GM13976 (cell line): ENCODE measurements at regions not wholly inside any gene's neighbourhood (a gene's known extent, or its start where the extent isn't known, plus 50 kb on each side); places are given as distances from the start of the nearest gene placed in this dataset.
"Not testable (repeated sequence)": the region's sequence is repeated elsewhere in the genome, so short reads cannot be mapped to it uniquely, and the experiment has no call there.

ENCODE experiments used
- DNase-seq: peaks from one replicate; pipeline ENCODE4 v3.0.0; 2012; ENCODE audit warnings: low spot score
- in situ Hi-C: fragments of 300-500 bp; cut with MboI; formaldehyde crosslinking; loops from one replicate; pipeline ENCODE4 v1.12.0; 2022; ENCODE audit warnings: low sequenced_read_pairs, mixed read lengths, inconsistent platforms; ENCODE audit not compliant: unreplicated experiment
- TF ChIP-seq, protein P1 (sequence below): IDR thresholded peaks from 2 replicates; pipeline ENCODE4 v1.5.1; 2012; ENCODE audit warnings: borderline replicate concordance, mild to moderate bottlenecking; ENCODE audit not compliant: insufficient read depth; ENCODE audit errors: extremely low read depth, missing control alignments, control extremely low read depth

DNA sequence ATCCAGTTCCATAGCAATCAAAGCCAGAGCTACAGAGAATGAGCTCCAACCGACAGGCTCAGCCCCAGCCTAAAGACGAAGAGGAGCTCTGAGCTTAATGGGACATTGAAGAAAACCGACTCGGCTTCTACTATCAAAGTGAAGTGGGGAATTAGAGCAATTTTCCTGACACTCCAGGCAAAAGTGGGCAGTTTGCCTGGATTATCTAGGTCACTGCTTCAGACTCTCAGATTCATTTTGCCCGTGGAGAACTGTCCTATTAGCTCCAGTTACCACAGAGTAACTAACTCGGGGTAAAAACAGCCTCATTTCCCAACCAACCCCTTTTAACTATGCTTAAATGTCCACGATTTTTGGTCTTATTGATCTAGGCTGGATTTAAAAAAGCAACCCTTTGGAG lies 592.1 kb upstream of the NRSN1 start:
- in situ Hi-C loops, result no loop called here
- TF ChIP-seq, protein P1, sequence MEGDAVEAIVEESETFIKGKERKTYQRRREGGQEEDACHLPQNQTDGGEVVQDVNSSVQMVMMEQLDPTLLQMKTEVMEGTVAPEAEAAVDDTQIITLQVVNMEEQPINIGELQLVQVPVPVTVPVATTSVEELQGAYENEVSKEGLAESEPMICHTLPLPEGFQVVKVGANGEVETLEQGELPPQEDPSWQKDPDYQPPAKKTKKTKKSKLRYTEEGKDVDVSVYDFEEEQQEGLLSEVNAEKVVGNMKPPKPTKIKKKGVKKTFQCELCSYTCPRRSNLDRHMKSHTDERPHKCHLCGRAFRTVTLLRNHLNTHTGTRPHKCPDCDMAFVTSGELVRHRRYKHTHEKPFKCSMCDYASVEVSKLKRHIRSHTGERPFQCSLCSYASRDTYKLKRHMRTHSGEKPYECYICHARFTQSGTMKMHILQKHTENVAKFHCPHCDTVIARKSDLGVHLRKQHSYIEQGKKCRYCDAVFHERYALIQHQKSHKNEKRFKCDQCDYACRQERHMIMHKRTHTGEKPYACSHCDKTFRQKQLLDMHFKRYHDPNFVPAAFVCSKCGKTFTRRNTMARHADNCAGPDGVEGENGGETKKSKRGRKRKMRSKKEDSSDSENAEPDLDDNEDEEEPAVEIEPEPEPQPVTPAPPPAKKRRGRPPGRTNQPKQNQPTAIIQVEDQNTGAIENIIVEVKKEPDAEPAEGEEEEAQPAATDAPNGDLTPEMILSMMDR, result no peak
- DNase-seq, result no peak

DNA sequence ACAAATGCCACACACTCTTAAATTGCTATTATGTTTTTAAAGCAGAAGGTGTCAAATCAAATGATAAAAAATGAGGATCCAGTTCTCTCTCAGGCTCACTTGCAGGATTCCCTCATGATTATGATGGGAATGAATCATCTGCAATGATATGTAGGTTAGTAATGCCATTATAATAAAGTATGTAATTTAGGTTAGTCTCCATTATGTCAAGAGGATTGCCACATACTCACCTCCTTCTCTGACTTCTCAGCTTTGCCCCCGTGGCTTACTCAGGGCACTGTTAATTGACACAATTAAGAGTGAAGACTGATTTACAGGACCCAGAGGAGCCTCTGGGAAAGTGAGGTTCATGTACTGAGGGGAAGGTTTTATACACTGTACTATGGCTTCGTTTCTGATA lies 591.7 kb upstream of the NRSN1 start:
- in situ Hi-C loops, result no loop called here
- DNase-seq, result no peak
- TF ChIP-seq, protein P1, result no peak

DNA sequence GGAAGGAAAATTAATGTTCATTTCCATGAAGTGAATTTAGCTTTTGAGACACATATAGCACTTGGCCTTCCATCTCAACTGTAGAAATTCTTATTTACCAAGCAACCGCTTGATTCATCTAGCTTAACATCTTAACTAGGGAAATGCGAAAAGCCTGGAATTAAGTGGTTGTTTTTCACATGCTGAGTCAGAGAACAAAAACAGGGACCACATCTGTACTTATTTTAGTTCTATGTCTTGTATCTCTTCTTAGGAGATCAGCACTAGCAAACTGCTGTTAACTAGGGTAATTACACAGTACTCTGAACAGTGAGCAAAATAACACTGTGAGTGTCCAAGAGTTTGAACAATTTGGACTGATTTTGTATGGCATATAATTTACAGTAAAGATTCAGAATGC lies 590.9 kb upstream of the NRSN1 start:
- TF ChIP-seq, protein P1, result no peak
- in situ Hi-C loops, result no loop called here
- no peak for DNase-seq

DNA sequence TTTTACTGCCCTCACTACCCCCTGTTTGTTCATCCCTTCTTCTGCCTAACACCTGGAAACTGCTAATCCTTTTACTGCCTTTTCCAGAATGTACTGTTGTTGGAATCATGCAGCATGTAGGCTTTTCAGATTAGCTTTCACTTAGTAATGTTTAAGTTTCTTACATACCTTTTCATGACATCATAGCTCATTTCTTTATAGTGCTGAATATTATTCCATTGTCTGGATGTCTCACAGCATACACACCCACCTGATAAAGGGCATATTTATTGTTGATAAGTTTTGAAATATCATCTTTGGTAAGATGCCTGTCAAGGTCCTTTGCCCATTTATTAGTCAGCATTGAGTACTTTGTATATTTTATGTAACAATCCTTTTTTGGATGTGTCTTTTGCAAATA lies 588.2 kb upstream of the NRSN1 start:
- in situ Hi-C loops, result no loop called here
- TF ChIP-seq, protein P1, result no peak
- no peak for DNase-seq

DNA sequence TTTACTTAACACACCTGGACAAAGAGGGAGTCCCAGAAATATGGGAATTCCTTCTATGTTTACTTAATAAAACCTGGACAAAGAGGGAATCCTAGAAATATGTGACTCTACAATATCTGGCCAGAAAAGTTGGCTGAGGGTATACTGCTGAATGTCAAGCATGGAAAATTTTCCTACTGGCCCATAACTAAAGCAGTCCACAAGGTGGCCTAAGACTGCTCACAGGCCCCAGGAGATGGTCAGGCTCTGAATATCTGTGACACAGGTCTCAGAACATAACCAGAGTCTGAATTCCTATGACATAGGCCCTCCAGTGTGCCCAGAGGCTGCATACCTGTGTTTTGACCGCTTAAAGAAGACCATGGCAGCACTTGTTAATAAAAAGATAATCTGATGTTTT lies 578.2 kb upstream of the NRSN1 start:
- DNase-seq, result no peak
- TF ChIP-seq, protein P1, result no peak
- in situ Hi-C loops, result no loop called here

DNA sequence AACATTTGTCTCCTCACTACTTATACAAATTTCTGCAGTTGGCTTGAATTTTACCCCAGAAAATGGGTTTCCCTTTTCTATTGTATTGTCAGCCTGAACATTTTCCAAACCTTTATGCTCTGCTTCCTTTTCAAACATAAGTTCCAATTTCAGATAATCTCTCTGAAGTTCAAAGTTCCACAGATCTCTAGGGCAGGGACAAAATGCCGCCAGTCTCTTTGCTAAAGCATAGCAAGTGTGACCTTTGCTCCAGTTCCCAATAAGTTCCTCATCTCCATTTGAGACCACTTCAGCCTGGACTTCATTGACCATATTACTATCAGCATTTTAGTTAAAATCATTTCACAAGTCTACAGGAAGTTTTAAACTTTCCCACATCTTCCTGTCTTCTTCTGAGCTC lies 571.1 kb upstream of the NRSN1 start:
- in situ Hi-C loops, DNase-seq: not testable (repeated sequence)

DNA sequence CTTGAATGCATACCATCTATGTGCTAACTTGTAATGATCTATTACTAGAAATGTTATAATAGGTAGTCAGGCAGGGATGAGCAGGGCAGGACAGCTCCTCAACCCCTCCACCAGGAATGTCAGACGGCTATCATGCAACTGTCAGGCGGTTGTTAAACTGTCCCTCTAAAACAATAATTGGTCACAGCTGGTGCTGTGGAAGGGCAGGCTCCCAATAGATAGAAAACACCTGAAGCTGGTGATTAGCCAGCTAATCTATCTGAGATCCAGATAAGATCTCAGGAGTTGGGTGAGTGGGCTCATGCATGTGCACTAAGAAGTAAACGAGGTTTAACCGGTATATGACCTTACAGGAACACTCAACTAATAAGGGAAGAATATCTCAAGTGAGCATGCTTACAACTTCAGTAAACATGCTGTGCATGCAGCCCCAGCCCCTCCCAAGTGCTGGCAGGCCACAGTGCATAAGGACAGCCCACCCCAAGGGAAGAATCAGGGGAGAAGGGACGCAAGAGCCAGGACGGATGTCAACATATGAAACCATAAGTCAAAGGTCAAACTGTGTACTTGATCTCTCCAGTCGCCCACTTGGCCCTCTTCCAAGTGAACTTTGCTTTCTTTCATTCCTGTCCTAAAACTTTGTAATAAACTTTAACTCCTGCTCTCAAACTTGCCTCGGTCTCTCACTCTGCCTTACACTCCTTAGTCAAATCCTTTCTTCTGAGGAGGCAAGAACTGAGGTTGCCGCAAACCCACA lies 566.2 kb upstream of the NRSN1 start:
- TF ChIP-seq, protein P1, result no peak
- in situ Hi-C loops, result no loop called here
- DNase-seq, result no peak
